Nephron progenitor cell (in vitro differentiated cells): ENCODE measurements at regions not wholly inside any gene's neighbourhood (a gene's known extent, or its start where the extent isn't known, plus 50 kb on each side); places are given as distances from the start of the nearest gene placed in this dataset.

Experiments used
- DNase-seq: peaks from one replicate; pipeline ENCODE4 v3.0.0; 2021
- H3K27ac Mint-ChIP-seq: 2 replicates; pipeline ENCODE4 v1.8.0; 2021; ENCODE audit warnings: mild to moderate bottlenecking, moderate library complexity, mixed read lengths
- H3K27me3 Mint-ChIP-seq: 2 replicates; pipeline ENCODE4 v1.8.0; 2021; ENCODE audit warnings: mild to moderate bottlenecking, low read depth, mixed read lengths; ENCODE audit not compliant: poor library complexity
- H3K36me3 Mint-ChIP-seq: 2 replicates; pipeline ENCODE4 v1.8.0; 2021; ENCODE audit warnings: low read depth, mixed read lengths
- H3K4me1 Mint-ChIP-seq: 2 replicates; pipeline ENCODE4 v1.8.0; 2021; ENCODE audit warnings: mixed read lengths
- H3K4me3 Mint-ChIP-seq: 2 replicates; pipeline ENCODE4 v1.8.0; 2021; ENCODE audit warnings: mild to moderate bottlenecking, moderate library complexity, mixed read lengths
- H3K9me3 Mint-ChIP-seq: 2 replicates; pipeline ENCODE4 v1.8.0; 2021; ENCODE audit warnings: mild to moderate bottlenecking, moderate library complexity, mixed read lengths
- TF ChIP-seq, protein P1 (sequence below): fragments of 200-600 bp; sonication (generic); IDR thresholded peaks from 2 replicates; pipeline ENCODE4 v1.5.0; 2021; ENCODE audit warnings: antibody characterized with exemption

DNA sequence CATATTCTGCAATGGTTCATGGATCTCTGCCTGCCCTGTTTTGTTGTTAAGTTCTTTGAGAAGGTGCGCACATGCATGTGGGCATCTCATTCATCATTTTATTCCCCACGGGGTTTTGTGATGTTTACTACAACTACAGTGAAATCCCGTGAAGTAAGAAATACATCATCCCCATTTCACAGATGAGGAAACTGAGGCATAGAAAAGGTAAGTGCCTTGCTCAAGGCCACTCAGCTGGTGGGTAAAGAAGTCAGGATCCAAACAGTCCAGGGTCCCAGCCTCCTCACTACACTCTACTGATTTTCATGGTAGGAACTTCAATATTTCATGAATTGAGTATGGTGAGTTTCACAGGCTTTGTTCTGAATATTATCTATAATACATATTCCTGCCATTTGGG is 72.6 kb downstream of the CYP26A1 start:
- Mint-ChIP-seq H3K27me3 (peaks cover 9% of the 10 kb centered on the region), H3K4me3 (no peak overlapping the region), H3K27ac (no peak overlapping the region), H3K36me3 (peaks cover 5% of the 10 kb centered on the region), H3K9me3 (peaks cover 11% of the 10 kb centered on the region), H3K4me1 (peaks cover 28% of the 10 kb centered on the region)
- TF ChIP-seq, protein P1, sequence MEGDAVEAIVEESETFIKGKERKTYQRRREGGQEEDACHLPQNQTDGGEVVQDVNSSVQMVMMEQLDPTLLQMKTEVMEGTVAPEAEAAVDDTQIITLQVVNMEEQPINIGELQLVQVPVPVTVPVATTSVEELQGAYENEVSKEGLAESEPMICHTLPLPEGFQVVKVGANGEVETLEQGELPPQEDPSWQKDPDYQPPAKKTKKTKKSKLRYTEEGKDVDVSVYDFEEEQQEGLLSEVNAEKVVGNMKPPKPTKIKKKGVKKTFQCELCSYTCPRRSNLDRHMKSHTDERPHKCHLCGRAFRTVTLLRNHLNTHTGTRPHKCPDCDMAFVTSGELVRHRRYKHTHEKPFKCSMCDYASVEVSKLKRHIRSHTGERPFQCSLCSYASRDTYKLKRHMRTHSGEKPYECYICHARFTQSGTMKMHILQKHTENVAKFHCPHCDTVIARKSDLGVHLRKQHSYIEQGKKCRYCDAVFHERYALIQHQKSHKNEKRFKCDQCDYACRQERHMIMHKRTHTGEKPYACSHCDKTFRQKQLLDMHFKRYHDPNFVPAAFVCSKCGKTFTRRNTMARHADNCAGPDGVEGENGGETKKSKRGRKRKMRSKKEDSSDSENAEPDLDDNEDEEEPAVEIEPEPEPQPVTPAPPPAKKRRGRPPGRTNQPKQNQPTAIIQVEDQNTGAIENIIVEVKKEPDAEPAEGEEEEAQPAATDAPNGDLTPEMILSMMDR, result no peak
- DNase-seq, result no peak

DNA sequence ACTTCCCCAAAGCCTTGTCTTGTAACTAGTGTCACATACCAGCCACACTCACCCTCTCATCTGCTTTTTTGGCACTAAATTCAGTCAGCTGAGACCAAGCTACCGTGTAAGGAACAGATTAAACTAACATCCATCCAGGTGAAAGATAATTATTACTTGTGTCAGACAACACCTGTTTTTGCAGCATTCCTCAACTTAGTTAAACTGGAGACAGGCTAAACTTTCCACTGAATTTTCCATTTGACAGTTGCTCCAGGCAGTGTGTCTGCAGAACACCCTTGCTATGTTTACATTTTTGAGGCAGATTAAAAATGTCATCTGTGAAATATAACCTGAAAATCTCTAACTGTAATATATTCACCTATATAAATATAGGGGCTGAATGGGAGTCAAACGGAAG is 73.6 kb downstream of the CYP26A1 start:
- peaks cover 5% of the 10 kb centered on the region for H3K36me3 Mint-ChIP-seq
- no peak overlapping the region for H3K4me3 Mint-ChIP-seq
- peaks cover 11% of the 10 kb centered on the region for H3K9me3 Mint-ChIP-seq
- H3K27ac Mint-ChIP-seq, result no peak overlapping the region
- TF ChIP-seq, protein P1, result no peak
- peaks cover 9% of the 10 kb centered on the region for H3K27me3 Mint-ChIP-seq
- peaks cover 32% of the 10 kb centered on the region for H3K4me1 Mint-ChIP-seq
- DNase-seq, result no peak

DNA sequence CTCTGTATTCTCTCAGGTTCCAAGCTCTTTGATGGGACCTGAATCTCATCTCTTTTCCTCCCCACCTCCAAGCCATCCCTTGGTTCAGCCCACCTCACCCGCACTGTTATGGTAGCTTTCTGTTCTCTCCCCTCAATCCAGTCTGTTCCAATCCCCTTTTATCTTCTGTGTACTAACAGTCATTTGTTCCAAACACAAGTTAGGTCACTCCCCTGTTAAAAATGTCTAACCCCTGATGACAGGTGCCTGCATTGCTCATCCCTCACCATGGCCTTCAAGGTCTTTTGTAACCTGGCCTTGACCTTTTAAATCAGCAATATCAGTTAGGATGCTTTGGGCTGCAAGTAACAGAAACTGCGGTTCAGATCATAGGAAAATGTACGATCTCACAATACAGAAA is 74.8 kb downstream of the CYP26A1 start:
- Mint-ChIP-seq H3K4me1 (peaks cover 32% of the 10 kb centered on the region), H3K36me3 (peaks cover 5% of the 10 kb centered on the region), H3K9me3 (peaks cover 23% of the 10 kb centered on the region), H3K27me3 (peaks cover 9% of the 10 kb centered on the region), H3K4me3 (no peak overlapping the region), H3K27ac (no peak overlapping the region)
- DNase-seq, result no peak
- TF ChIP-seq, protein P1, result no peak

DNA sequence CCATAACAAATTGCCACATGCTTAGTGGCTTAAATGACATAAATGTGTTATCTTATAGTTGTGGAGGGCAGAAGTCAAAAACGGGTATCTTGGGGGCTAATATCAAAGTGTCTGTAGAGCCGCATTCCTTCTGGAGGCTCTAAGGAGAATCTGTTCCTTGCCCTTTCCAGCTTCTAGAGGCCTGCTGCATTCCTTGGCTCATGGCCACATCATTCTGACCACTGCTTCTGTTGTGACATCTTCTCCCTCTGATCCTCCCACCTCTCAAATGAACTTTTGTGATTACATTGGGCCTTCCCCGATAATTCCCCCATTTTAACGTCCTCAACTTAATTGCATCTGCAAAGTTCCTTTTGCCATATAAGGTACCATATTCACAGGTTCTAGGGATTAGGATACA is 76.1 kb downstream of the CYP26A1 start:
- Mint-ChIP-seq H3K36me3 (peaks cover 5% of the 10 kb centered on the region), H3K4me3 (no peak overlapping the region), H3K4me1 (peaks cover 32% of the 10 kb centered on the region), H3K27ac (no peak overlapping the region), H3K27me3 (peaks cover 5% of the 10 kb centered on the region), H3K9me3 (peaks cover 32% of the 10 kb centered on the region)
- DNase-seq, result no peak
- TF ChIP-seq, protein P1, result no peak

DNA sequence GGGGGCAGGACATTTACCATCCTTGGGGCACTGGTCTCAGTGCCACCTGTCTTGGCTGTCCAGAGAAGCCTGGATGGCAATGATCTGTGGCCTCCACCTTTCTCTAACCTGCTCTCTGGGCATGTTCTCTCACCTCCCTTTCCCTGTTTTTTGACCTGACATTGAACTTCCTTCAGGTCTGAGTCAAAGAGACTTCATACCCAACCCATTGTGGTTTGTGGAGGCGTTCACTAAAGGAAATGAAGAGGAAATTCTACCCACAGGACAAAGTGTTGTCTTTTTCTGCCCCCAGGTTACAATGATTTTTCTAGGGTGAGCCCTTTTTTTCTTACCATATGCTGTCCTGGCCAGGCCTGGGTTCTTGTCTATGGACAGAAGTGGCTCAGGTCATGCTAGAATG is 76.6 kb downstream of the CYP26A1 start:
- Mint-ChIP-seq H3K4me3 (no peak overlapping the region), H3K27ac (no peak overlapping the region)
- no peak for DNase-seq

DNA sequence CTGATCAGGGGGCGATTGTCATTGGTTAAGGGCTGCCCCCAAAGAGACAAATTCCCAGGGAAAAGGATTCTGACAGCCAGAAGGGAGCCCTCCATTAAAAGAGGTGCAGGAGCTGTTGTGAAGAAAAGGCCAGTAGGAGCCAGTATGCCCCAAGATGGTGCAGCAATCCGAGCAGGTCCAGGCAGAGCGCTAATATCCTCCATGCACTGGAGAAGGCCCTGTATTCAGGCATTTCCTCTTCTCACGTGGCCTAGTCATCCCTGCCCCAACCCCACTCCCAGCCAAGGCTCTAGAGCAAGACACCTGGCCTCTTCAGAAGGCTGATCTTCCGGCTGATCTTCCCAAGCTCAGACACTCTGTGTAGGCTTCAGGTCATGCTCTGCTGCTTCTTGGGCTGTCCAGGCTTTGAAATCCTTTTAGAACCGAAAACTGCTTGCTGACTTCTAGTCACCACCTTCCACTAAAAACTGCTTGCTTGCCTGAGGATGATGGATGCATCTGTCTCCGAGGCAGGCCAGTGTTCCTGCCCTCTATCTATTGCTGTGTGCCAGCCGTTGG is 77.4 kb downstream of the CYP26A1 start:
- Mint-ChIP-seq H3K4me3 (no peak overlapping the region), H3K4me1 (peaks cover 28% of the 10 kb centered on the region), H3K27ac (peak overlapping the region; percentile 5), H3K36me3 (peaks cover 12% of the 10 kb centered on the region), H3K9me3 (peaks cover 42% of the 10 kb centered on the region), H3K27me3 (peaks cover 4% of the 10 kb centered on the region)
- TF ChIP-seq, protein P1, result no peak
- no peak for DNase-seq

More for the DNA sequence above, 76.6 kb downstream of the CYP26A1 start:
- Mint-ChIP-seq H3K36me3 (peaks cover 7% of the 10 kb centered on the region), H3K27me3 (peaks cover 4% of the 10 kb centered on the region), H3K9me3 (peaks cover 37% of the 10 kb centered on the region), H3K4me1 (peaks cover 32% of the 10 kb centered on the region)
- TF ChIP-seq, protein P1, result no peak
